MM.1S (cell line): ENCODE measurements at regions not wholly inside any gene's neighbourhood (a gene's known extent, or its start where the extent isn't known, plus 50 kb on each side); places are given as distances from the start of the nearest gene placed in this dataset.

Experiments used
- DNase-seq: peaks from one replicate; pipeline ENCODE4 v3.0.0-alpha.2; 2015
- H2AFZ ChIP-seq: fragments of 300-600 bp; sonication (generic); 2 replicates; pipeline ENCODE4 v1.6.0; 2016; ENCODE audit warnings: antibody characterized with exemption, low read length
- H3F3A ChIP-seq: fragments of 300-600 bp; sonication (generic); 2 replicates; pipeline ENCODE4 v1.6.1; 2016; ENCODE audit warnings: mild to moderate bottlenecking, antibody characterized with exemption, low read length, moderate library complexity, mixed read lengths; ENCODE audit not compliant: insufficient read depth
- H3K27ac ChIP-seq: fragments of 300-600 bp; sonication (generic); 2 replicates; pipeline ENCODE4 v1.5.1; 2016; ENCODE audit warnings: mild to moderate bottlenecking, low read length
- H3K27me3 ChIP-seq: fragments of 300-600 bp; sonication (generic); replicated peaks from 2 replicates; pipeline ENCODE4 v1.6.0; 2016; ENCODE audit warnings: low read length; ENCODE audit not compliant: insufficient read depth
- H3K36me3 ChIP-seq: fragments of 300-600 bp; sonication (generic); replicated peaks from 2 replicates; pipeline ENCODE4 v1.6.1; 2016; ENCODE audit warnings: mild to moderate bottlenecking, low read length, mixed read lengths; ENCODE audit not compliant: insufficient read depth
- H3K4me1 ChIP-seq: fragments of 300-600 bp; sonication (generic); 2 replicates; pipeline ENCODE4 v1.6.1; 2016; ENCODE audit warnings: low read length, mixed read lengths
- H3K4me2 ChIP-seq: fragments of 300-600 bp; sonication (generic); 2 replicates; pipeline ENCODE4 v1.6.0; 2016; ENCODE audit warnings: low read depth, low read length
- H3K4me3 ChIP-seq: fragments of 300-600 bp; sonication (generic); 2 replicates; pipeline ENCODE4 v1.5.1; 2016; ENCODE audit warnings: low read length, mixed read lengths
- H3K79me2 ChIP-seq: fragments of 300-600 bp; sonication (generic); 2 replicates; pipeline ENCODE4 v1.6.1; 2016; ENCODE audit warnings: mixed run types, low read length, mixed read lengths
- H3K9ac ChIP-seq: fragments of 300-600 bp; sonication (generic); 2 replicates; pipeline ENCODE4 v1.6.1; 2016; ENCODE audit warnings: low read length, mixed read lengths
- H3K9me2 ChIP-seq: fragments of 300-600 bp; sonication (generic); replicated peaks from 2 replicates; pipeline ENCODE4 v1.6.1; 2016; ENCODE audit warnings: mild to moderate bottlenecking, low read length, mixed read lengths; ENCODE audit not compliant: insufficient read depth
- H3K9me3 ChIP-seq: fragments of 300-600 bp; sonication (generic); replicated peaks from 2 replicates; pipeline ENCODE4 v1.6.1; 2016; ENCODE audit warnings: mild to moderate bottlenecking, low read length, mixed read lengths; ENCODE audit not compliant: insufficient read depth
- H4K20me1 ChIP-seq: fragments of 300-600 bp; sonication (generic); 2 replicates; pipeline ENCODE4 v1.6.1; 2016; ENCODE audit warnings: mild to moderate bottlenecking, low read length, moderate library complexity, mixed read lengths; ENCODE audit not compliant: insufficient read depth
- CTCF ChIP-seq: fragments of 300-600 bp; sonication (generic); IDR thresholded peaks from 2 replicates; pipeline ENCODE4 v1.5.1; 2016; ENCODE audit warnings: antibody characterized with exemption, low read length, mixed read lengths
- EZH2 ChIP-seq: fragments of 300-600 bp; sonication (generic); optimal IDR thresholded peaks from 2 replicates; pipeline ENCODE3; 2017; ENCODE audit warnings: low read depth, mild to moderate bottlenecking, antibody characterized with exemption, low read length, mixed read lengths
- EZH2phosphoT487 ChIP-seq: fragments of 300-600 bp; sonication (generic); IDR thresholded peaks from 2 replicates; pipeline ENCODE4 v1.6.1; 2018; ENCODE audit warnings: antibody characterized with exemption, low read length

DNA sequence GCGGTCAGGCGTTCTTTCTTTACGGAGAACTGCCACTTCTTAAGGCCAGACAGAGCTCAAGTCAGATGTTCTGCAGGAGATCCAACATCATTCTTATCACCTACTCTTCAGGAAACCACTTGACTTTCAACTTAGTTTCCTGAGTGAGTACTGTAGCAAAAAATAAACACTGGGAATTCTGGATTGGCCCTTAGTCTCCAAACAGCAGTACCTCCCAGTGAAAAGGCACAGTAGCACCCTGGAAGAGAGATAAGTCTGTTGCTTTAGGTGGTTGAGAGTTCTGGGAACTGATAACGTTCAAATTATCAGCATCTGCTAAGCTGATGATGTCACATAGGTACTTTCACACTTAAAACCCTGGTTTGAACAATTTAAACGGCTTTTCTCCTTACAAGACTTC lies 971.8 kb upstream of the TENM4 start:
- Histone ChIP-seq H3K36me3 (no peaks in the 10 kb centered on the region), H3K79me2 (no peaks in the 10 kb centered on the region), H4K20me1 (no peaks in the 10 kb centered on the region), H3K4me1 (no peaks in the 10 kb centered on the region), H2AFZ (no peak overlapping the region), H3K4me2 (no peak overlapping the region), H3K27ac (no peak overlapping the region), H3K9ac (no peak overlapping the region), H3K9me3 (no peaks in the 10 kb centered on the region), H3K27me3 (no peaks in the 10 kb centered on the region), H3F3A (no peaks in the 10 kb centered on the region), H3K9me2 (no peaks in the 10 kb centered on the region), H3K4me3 (no peak overlapping the region)
- DNase-seq, result no peak
- no peak for TF ChIP-seq EZH2phosphoT487
- TF ChIP-seq CTCF, result no peak
- TF ChIP-seq EZH2, result no peak

DNA sequence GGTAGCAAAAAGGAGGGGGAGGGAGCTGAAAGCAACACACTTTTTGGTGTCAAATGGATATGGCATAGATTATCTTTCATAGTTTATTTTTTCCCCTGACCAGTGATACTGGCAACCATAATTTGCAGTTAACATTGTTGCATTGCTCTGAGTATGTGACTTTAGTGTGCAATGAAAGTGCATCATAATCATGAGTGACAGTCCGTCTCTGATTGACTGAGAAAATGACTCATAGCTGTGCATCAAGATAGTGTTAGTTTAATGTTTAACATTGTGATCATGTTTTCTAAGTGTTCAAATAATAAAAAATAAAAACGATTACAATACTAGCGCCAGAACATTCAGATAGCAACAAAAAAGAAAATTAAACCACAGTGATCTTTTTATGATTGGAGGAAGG lies 952.4 kb upstream of the TENM4 start:
- no peaks in the 10 kb centered on the region for H3K9me2 ChIP-seq
- H3K4me3 ChIP-seq, result no peak overlapping the region
- no peak overlapping the region for H3K4me2 ChIP-seq
- H3K9ac ChIP-seq, result no peak overlapping the region
- H3K9me3 ChIP-seq, result no peaks in the 10 kb centered on the region
- H3K36me3 ChIP-seq, result no peaks in the 10 kb centered on the region
- H3K27me3 ChIP-seq, result no peaks in the 10 kb centered on the region
- H3K4me1 ChIP-seq, result no peaks in the 10 kb centered on the region
- DNase-seq, result no peak
- no peak overlapping the region for H3K27ac ChIP-seq
- H2AFZ ChIP-seq, result no peak overlapping the region
- TF ChIP-seq CTCF (no peak), EZH2 (no peak), EZH2phosphoT487 (no peak)
- no peaks in the 10 kb centered on the region for H3K79me2 ChIP-seq
- H4K20me1 ChIP-seq, result no peaks in the 10 kb centered on the region
- H3F3A ChIP-seq, result no peaks in the 10 kb centered on the region

DNA sequence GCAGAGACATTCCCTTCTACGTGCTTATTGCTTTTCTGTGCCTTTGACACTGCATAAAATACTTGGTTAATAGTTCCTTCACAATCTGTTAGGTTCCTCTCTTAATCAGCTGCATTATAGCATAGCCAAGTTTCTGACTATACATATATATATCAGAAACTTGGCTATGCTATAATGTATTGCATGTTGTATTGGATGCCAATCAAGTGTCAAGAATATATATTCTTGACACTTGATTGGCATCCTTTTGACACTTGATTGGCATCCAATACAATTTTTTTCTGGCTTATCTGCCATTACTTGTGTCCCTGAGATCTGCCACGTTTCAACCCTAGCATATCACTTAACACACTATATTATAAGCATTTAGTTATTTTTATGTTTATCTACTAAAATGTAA lies 949.7 kb upstream of the TENM4 start:
- DNase-seq, result no peak
- H3K4me2 ChIP-seq, result no peak overlapping the region

More for the DNA sequence above, 949.7 kb upstream of the TENM4 start:
- Histone ChIP-seq H3K4me1 (no peaks in the 10 kb centered on the region), H3F3A (no peaks in the 10 kb centered on the region), H2AFZ (no peak overlapping the region), H4K20me1 (no peaks in the 10 kb centered on the region), H3K27me3 (no peaks in the 10 kb centered on the region), H3K9ac (no peak overlapping the region), H3K9me3 (no peaks in the 10 kb centered on the region), H3K4me3 (no peak overlapping the region), H3K36me3 (no peaks in the 10 kb centered on the region), H3K27ac (no peak overlapping the region), H3K9me2 (no peaks in the 10 kb centered on the region), H3K79me2 (no peaks in the 10 kb centered on the region)
- TF ChIP-seq EZH2 (no peak), EZH2phosphoT487 (no peak), CTCF (no peak)
